ENCODE measurements at regions not wholly inside any gene's neighbourhood (a gene's known extent, or its start where the extent isn't known, plus 50 kb on each side); places are given as distances from the start of the nearest gene placed in this dataset.

GRCh38 chr11:109654091-109654490, 232.1 kb downstream of the C11orf87 start:
- TF ChIP-seq, protein P1, sequence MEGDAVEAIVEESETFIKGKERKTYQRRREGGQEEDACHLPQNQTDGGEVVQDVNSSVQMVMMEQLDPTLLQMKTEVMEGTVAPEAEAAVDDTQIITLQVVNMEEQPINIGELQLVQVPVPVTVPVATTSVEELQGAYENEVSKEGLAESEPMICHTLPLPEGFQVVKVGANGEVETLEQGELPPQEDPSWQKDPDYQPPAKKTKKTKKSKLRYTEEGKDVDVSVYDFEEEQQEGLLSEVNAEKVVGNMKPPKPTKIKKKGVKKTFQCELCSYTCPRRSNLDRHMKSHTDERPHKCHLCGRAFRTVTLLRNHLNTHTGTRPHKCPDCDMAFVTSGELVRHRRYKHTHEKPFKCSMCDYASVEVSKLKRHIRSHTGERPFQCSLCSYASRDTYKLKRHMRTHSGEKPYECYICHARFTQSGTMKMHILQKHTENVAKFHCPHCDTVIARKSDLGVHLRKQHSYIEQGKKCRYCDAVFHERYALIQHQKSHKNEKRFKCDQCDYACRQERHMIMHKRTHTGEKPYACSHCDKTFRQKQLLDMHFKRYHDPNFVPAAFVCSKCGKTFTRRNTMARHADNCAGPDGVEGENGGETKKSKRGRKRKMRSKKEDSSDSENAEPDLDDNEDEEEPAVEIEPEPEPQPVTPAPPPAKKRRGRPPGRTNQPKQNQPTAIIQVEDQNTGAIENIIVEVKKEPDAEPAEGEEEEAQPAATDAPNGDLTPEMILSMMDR (conservative IDR thresholded peaks at IDR 0.05; ENCODE audit: low read depth in 2 of 2) = no peak
- no peak for TF ChIP-seq EZH2 (IDR thresholded peaks at IDR 0.05; ENCODE audit: low read depth, unreplicated experiment)
- TF ChIP-seq CREB1 (CRISPR knock-in tag; IDR thresholded peaks at IDR 0.05; ENCODE audit: low read depth) = no peak
- no peak for TF ChIP-seq POLR2AphosphoS5 (IDR thresholded peaks at IDR 0.05; ENCODE audit: low read depth)
- no peak for TF ChIP-seq JUNB (IDR thresholded peaks at IDR 0.05; ENCODE audit: unreplicated experiment)
- no peak for TF ChIP-seq EZH2phosphoT487 (IDR thresholded peaks at IDR 0.05; ENCODE audit: unreplicated experiment)
- no peak for TF ChIP-seq ETS1 (IDR thresholded peaks at IDR 0.05)
- TF ChIP-seq, protein P2, sequence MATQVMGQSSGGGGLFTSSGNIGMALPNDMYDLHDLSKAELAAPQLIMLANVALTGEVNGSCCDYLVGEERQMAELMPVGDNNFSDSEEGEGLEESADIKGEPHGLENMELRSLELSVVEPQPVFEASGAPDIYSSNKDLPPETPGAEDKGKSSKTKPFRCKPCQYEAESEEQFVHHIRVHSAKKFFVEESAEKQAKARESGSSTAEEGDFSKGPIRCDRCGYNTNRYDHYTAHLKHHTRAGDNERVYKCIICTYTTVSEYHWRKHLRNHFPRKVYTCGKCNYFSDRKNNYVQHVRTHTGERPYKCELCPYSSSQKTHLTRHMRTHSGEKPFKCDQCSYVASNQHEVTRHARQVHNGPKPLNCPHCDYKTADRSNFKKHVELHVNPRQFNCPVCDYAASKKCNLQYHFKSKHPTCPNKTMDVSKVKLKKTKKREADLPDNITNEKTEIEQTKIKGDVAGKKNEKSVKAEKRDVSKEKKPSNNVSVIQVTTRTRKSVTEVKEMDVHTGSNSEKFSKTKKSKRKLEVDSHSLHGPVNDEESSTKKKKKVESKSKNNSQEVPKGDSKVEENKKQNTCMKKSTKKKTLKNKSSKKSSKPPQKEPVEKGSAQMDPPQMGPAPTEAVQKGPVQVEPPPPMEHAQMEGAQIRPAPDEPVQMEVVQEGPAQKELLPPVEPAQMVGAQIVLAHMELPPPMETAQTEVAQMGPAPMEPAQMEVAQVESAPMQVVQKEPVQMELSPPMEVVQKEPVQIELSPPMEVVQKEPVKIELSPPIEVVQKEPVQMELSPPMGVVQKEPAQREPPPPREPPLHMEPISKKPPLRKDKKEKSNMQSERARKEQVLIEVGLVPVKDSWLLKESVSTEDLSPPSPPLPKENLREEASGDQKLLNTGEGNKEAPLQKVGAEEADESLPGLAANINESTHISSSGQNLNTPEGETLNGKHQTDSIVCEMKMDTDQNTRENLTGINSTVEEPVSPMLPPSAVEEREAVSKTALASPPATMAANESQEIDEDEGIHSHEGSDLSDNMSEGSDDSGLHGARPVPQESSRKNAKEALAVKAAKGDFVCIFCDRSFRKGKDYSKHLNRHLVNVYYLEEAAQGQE (IDR thresholded peaks at IDR 0.05; ENCODE audit: unreplicated experiment) = no peak
- TF ChIP-seq ZNF114 (CRISPR knock-in tag; IDR thresholded peaks at IDR 0.05) = no peak
- TF ChIP-seq NANOG (IDR thresholded peaks at IDR 0.05; ENCODE audit: borderline replicate concordance) = no peak
